Right lobe of liver (tissue), 6 donors: ENCODE measurements at regions not wholly inside any gene's neighbourhood (a gene's known extent, or its start where the extent isn't known, plus 50 kb on each side); places are given as distances from the start of the nearest gene placed in this dataset.

Experiments
- ATAC-seq, 4 donors: fragments of 200-7000 bp; cut with Tn5 transposase; one replicate each; pipeline ENCODE4 v1.9.1; 2020; ENCODE audit warnings: mild to moderate bottlenecking in 4 of 4, moderate library complexity in 4 of 4
- DNase-seq, 3 donors: peaks; one replicate each; pipeline ENCODE4 v3.0.0-alpha.2; 2020
- H3K27ac ChIP-seq, 3 donors: fragments of 200-600 bp; one replicate each; pipeline ENCODE4 v1.8.0; 2022
- H3K27me3 ChIP-seq, 2 donors: fragments of 200-600 bp; one replicate each; pipeline ENCODE4 v1.8.0; 2022
- H3K36me3 ChIP-seq, 4 donors: fragments of 200-600 bp; sonication (generic) in 1 of 4; one replicate each; pipeline versions ENCODE4 v1.5.1 to v1.8.0; 2017 to 2022; ENCODE audit warnings: control low read depth in 1 of 4
- H3K4me1 ChIP-seq, 4 donors: fragments of 200-600 bp; sonication (generic) in 1 of 4; one replicate each; pipeline versions ENCODE4 v1.5.1 to v1.8.0; 2017 to 2022; ENCODE audit warnings: control low read depth in 1 of 4
- H3K4me3 ChIP-seq, 3 donors: fragments of 200-600 bp; one replicate each; pipeline ENCODE4 v1.8.0; 2022
- H3K9me3 ChIP-seq, 4 donors: fragments of 200-600 bp; sonication (generic) in 1 of 4; one replicate each; pipeline versions ENCODE4 v1.5.1 to v1.8.0; 2017 to 2022; ENCODE audit warnings: control low read depth in 1 of 4
- POLR2A ChIP-seq: fragments of 450-650 bp; IDR thresholded peaks from one replicate; pipeline ENCODE4 v1.6.1; 2017; ENCODE audit warnings: antibody characterized with exemption, mild to moderate bottlenecking
- WGBS: methylation state at CpG from one replicate; pipeline ENCODE4 v1.1.6; 2018; ENCODE audit warnings: low coverage, low lambda C conversion rate; ENCODE audit not compliant: insufficient coverage; ENCODE audit errors: missing lambda C conversion rate; 5-methylcytosine and 5-hydroxymethylcytosine counted together
- intact Hi-C, 2 donors: fragments of 100-400 bp; cut with DNase I; formaldehyde crosslinking; loops; one replicate each; pipeline versions ENCODE4 v1.11.2 to v1.14.1; 2022
- TF ChIP-seq, protein P1 (sequence below), 4 donors: fragments of 200-600 bp in 3 of 4; fragments of 450-650 bp in 1 of 4; IDR thresholded peaks; one replicate each; pipeline versions ENCODE4 v1.5.1 to v1.8.0; 2016 to 2022; ENCODE audit warnings: antibody characterized with exemption in 4 of 4, mild to moderate bottlenecking in 2 of 4
- donor health status: DM: no; HTN: yes; CAD: no.
- donor health status: DM: no; HTN: no; CAD: no.
- donor health status: DM: no; HTN: no; CAD: no.
- donor health status: DM: no; HTN: yes; CAD: no.
- donor health status: DM: no; HTN: yes; CAD: no.

DNA sequence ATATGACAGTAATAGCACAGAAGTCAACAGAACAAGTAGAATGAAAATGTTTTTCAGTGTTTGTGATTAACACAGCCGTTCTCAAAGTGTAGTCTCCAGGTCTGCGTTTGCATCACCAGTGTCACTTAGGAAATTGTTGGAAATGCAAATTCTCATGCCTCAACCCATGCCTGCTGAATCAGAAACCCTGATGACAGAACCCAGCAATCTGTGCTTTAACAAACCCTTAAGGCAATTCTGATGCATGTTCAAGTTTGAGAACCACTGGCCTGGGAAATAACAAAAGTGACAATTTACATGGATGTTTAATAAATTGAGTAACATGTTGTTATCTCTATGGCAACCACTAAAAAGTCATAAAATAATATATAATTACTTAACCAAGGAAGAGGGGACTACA is 103.1 kb upstream of the ATP11B start:
- no peak for TF ChIP-seq POLR2A
- TF ChIP-seq, protein P1, sequence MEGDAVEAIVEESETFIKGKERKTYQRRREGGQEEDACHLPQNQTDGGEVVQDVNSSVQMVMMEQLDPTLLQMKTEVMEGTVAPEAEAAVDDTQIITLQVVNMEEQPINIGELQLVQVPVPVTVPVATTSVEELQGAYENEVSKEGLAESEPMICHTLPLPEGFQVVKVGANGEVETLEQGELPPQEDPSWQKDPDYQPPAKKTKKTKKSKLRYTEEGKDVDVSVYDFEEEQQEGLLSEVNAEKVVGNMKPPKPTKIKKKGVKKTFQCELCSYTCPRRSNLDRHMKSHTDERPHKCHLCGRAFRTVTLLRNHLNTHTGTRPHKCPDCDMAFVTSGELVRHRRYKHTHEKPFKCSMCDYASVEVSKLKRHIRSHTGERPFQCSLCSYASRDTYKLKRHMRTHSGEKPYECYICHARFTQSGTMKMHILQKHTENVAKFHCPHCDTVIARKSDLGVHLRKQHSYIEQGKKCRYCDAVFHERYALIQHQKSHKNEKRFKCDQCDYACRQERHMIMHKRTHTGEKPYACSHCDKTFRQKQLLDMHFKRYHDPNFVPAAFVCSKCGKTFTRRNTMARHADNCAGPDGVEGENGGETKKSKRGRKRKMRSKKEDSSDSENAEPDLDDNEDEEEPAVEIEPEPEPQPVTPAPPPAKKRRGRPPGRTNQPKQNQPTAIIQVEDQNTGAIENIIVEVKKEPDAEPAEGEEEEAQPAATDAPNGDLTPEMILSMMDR (IDR thresholded peaks at IDR 0.05) = no peak
- no peaks in the 10 kb centered on the region for H3K9me3 ChIP-seq
- no peaks in the 10 kb centered on the region for H3K27me3 ChIP-seq
- ATAC-seq (no peak), DNase-seq (no peak)
- H3K36me3 ChIP-seq = no peaks in the 10 kb centered on the region
- no peak overlapping the region for H3K4me3 ChIP-seq
- H3K27ac ChIP-seq = no peak overlapping the region
- WGBS = 66% methylated on average over 2 of the region's 2 CpGs
- no peaks in the 10 kb centered on the region for H3K4me1 ChIP-seq
- intact Hi-C loops = no loop called here

DNA sequence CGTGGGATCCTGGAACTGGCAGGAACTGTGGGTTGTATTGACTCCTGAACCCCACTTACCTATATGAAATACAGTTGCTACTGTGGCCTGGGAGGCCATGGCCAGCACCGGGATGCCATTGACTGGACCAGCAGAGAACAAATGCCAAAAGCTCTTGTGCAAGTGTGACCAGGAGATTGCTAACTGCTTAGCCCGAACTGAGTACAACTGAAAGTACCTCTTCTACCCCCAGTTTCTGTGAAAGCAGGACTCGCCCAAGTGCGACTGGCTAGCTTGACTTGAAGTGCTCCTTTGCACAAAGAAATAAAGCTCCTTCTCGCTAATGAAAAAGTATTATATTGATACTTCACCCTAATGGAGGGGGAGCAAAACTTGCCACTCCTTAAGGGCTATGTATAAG is 101.3 kb upstream of the ATP11B start:
- intact Hi-C loops = no loop called here
- TF ChIP-seq, protein P1 (IDR thresholded peaks at IDR 0.05) = no peak
- TF ChIP-seq POLR2A = no peak
- ATAC-seq (peak; percentile 12 to 71 (median 23)), DNase-seq (no peak)
- H3K4me1 ChIP-seq = peaks cover 0 to 3% (median 1%) of the 10 kb centered on the region in 4 donors
- H3K27me3 ChIP-seq = no peaks in the 10 kb centered on the region
- 56% methylated on average over 5 of the region's 6 CpGs for WGBS
- H3K27ac ChIP-seq = no peak overlapping the region
- no peaks in the 10 kb centered on the region for H3K9me3 ChIP-seq
- no peak overlapping the region for H3K4me3 ChIP-seq
- no peaks in the 10 kb centered on the region for H3K36me3 ChIP-seq

- Histone ChIP-seq H3K27me3 (no peaks in the 10 kb centered on the region), H3K9me3 (no peaks in the 10 kb centered on the region), H3K36me3 (no peaks in the 10 kb centered on the region), H3K27ac (no peak overlapping the region), H3K4me1 (peaks cover 0 to 6% (median 2%) of the 10 kb centered on the region in 4 donors), H3K4me3 (no peak overlapping the region)
- DNase-seq (no peak), ATAC-seq (no peak)
- intact Hi-C loops = no loop called here
- 57% methylated on average over 1 of the region's 1 CpG for WGBS
- no peak for TF ChIP-seq POLR2A
- TF ChIP-seq, protein P1 (IDR thresholded peaks at IDR 0.05) = no peak
These were observed 100.6 kb upstream of the ATP11B start for GRCh38 chr3:182692695-182693094.

- DNase-seq = no peak
- Histone ChIP-seq H3K27me3 (no peaks in the 10 kb centered on the region), H3K36me3 (no peaks in the 10 kb centered on the region), H3K27ac (no peak overlapping the region), H3K4me1 (peaks cover 0 to 13% (median 2%) of the 10 kb centered on the region in 4 donors), H3K4me3 (no peak overlapping the region), H3K9me3 (no peaks in the 10 kb centered on the region)
- 65% methylated on average over 3 of the region's 3 CpGs for WGBS
- no peak for ATAC-seq
- intact Hi-C loops = no loop called here
- no peak for TF ChIP-seq POLR2A
- TF ChIP-seq, protein P1 (IDR thresholded peaks at IDR 0.05) = no peak
These were observed 99.6 kb upstream of the ATP11B start for GRCh38 chr3:182693723-182694122.

DNA sequence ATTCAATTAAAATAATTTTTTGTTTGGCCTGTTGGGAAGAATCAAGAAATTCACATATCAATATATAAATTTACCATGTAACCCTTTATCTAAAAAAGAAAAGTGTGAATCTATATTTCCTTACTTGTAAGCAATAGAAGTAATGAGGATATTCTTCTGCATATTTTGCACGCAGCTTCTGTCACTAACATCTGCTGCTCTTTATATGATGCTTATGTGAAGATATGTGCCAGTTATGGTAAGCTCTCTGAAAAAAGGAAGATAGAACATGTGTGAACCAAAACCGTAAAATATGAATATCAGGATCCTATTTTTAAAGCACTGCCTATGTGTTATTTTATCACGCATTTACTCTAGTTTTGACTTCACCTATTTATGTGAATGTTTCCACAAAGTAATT is 96.4 kb upstream of the ATP11B start:
- H3K4me3 ChIP-seq = no peak overlapping the region
- H3K27me3 ChIP-seq = no peaks in the 10 kb centered on the region
- no peak overlapping the region for H3K27ac ChIP-seq
- H3K9me3 ChIP-seq = no peaks in the 10 kb centered on the region
- 30% methylated on average over 3 of the region's 3 CpGs for WGBS
- no peaks in the 10 kb centered on the region for H3K36me3 ChIP-seq
- H3K4me1 ChIP-seq = peaks cover 0 to 13% (median 2%) of the 10 kb centered on the region in 4 donors
- no peak for DNase-seq
- intact Hi-C loops = no loop called here
- TF ChIP-seq POLR2A = no peak
- TF ChIP-seq, protein P1 (IDR thresholded peaks at IDR 0.05) = no peak
- no peak for ATAC-seq
